Dedifferentiated amniotic fluid mesenchymal stem cell (primary cell): ENCODE measurements at regions not wholly inside any gene's neighbourhood (a gene's known extent, or its start where the extent isn't known, plus 50 kb on each side); places are given as distances from the start of the nearest gene placed in this dataset.

Experiments used
- DNase-seq: peaks from one replicate; pipeline ENCODE4 v3.0.0-alpha.2; 2016; ENCODE audit errors: extremely low spot score

DNA sequence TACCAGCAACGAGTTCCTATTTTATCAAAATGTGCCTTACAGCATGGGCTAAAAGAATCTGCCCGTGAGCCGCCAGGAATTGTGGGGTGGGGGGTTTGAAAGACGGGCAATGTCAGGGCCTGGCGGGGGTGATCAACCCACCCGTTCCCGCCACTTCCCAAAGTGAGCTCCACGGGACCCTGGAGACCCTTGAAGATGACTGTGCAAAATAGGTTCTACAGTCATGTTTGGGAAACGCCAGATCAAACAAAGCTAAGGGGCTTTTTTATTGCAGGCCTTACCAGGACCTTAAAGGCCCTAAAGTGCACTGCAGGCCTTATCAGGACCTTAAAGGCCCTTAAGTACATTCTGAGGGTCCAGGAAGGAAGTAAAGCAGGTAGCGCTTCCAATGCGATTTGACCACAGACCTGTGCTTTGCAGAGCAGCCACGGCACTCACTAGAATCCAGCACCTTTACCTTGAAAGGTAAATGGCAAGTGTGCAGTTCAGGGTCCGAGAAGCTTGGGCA, 404.1 kb downstream of the SHANK2 start:
- no peak for DNase-seq

DNA sequence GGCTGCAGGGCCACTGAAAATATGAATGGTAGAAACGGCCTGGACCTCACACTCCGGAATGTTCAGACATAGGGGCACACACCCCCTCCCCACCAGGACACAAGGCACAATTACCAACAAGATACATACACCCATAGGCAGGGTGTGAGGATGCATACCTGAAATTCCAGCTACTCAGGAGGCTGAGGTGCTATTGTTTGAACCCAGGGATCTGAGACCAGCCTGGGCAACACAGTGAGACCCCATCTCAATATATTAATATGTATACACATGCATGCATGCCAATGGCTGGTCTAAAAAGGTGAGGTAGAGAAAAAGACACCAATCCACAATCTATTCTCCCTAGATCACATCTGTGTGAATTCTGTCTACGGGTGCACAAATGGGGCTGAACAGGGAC, 403.3 kb downstream of the SHANK2 start:
- no peak for DNase-seq

- no peak for DNase-seq
These were observed 401.1 kb downstream of the SHANK2 start for GRCh38 chr11:70851308-70851707.

DNA sequence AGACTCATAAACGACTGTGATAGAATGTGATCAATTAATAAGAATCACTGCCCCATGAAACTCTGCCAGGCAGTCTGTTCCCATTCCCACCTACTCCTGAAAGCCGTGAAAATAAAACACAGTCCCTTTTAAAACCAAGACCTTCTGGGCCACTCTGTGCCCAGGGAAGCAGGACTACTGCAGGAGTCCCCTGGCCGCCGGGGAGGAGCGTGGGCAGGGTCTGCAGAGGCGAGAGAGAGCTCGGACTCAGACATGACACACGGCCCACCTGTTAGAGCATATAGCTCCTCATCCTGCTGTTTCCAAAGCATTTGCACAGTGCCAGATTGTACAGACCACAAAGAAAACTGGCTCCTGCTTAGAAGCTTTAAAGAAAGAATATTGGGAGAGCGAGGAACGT, 400.5 kb downstream of the SHANK2 start:
- no peak for DNase-seq

DNA sequence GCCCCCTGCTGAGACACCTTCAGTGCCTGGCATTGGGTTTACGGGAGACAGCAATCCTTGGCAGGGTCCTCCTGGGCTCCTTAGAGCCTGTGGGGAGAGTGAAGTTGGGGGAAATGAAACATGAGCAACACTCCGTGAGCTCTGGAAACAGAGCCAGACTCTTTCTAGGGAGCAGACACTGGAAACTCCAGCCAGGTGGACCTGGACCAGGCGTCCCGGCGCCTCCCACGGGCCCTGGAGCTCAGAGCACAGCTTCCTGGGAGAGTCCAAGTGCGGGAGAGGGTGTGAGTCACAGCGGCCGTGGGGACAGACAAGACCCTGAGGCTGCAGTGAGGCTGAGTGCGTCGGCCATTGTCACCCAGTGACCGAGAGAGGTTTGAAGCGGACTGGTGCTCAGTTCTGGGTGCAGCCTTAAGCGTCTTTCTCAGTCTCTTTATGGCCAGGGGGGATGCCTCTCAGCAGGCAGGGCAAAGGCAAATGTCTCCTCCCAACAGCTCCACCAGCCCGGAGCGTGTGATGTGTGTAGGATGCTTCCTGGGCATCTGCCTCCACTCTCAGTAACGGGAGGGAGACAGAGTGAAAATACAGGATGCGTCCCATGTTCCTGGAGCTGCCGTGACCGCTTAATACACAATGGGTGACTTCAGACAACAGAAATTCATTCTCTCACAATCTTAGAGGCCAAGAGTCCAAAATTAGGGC, 399.2 kb downstream of the SHANK2 start:
- no peak for DNase-seq

DNA sequence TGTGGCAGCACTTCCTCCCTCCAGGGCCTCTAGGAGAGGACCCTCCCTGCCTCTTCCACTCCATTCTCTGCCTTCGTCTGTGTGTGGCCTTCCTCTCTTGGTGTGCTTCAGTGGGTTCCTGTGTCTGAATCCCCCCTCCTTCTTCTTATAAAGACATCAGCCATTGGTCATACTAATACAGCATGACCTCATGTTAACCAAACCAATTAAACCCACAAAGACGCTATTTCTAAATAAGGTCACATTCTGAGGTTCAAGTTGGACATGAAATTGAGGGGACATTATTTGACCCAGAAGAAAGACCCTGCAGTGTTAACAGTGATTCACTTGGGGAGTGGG, 398.6 kb downstream of the SHANK2 start:
- DNase-seq: no peak

- no peak for DNase-seq
These were observed 398.2 kb downstream of the SHANK2 start for GRCh38 chr11:70854201-70854600.

- DNase-seq: no peak
These were observed 397.3 kb downstream of the SHANK2 start for GRCh38 chr11:70854901-70855556.

GRCh38 chr11:70857894-70858293, 394.5 kb downstream of the SHANK2 start:
- DNase-seq: no peak

DNA sequence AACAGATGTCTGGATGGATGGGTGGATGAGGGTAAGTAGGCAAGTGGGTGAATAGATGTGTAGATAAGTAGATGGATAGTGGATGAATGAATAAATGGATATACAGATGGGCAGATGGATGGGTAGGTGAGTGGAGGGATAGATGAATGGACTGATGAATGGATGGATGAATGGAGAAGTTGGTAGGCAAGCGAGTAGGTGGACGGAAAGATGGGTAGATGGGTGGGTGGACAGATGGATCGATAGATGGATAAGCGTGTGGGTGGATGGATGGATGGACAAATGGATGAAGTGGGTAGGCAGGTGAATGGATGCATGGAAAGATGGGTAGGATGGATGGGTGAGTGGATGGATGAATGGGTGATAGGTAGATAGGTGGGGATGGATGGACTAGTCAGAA, 393.2 kb downstream of the SHANK2 start:
- no peak for DNase-seq

DNA sequence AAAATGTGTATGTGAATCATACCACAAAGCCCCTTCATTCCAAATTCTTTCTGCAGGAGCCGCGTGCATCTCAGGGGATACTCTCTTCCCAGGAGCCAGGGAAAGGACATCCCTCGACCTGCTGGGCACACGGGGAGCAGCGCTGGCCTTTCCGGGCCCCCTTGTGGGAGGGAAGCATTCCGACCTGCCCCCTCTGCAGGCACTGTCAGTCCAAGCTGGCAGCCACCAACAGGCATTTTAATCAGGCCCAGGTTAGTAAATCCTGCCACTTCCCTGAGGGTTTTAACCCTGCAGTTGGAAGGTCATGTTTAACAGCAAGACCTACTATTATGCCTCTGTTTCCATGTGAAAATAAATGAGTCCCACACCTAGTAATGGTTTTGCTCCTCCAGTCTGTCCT, 391.5 kb downstream of the SHANK2 start:
- DNase-seq: no peak

DNA sequence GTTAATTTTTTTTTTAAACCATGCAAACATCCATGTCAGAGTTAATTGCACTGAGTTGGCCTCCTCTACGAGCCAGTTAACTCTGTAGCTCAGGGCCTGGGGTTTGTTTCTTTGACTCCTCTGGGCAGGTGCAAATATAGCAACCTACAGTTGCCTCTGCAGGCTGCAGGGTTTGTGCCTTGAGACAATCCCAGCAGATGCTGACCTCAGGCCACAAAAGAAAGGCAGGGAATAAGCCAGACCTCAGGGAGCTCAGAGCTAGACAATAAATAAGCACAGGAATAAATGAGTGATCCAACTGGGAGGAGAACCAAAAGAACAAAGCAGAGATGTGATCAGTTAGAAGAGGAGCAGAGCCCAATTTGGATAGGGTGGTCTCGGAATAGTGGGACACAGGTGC, 390.8 kb downstream of the SHANK2 start:
- no peak for DNase-seq

DNA sequence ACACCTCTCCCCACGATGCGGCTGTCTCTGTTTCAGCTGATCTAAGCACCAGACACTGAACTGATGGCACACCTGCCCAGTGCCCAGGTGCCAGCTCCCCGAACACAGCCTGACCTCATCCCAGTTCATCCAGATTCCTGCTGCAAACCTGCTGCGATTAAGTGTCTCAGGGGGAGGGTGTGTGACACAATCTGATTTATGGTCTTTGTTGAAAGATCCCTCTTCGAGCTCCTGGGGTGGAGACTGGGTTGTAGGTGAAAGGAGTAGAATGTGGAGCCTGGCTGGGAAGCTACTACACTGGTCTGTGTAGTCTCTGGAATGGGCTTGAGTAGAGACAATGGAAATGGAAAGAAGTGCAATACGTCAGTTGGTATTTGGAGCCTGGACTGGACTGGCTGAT, 390.3 kb downstream of the SHANK2 start:
- DNase-seq: no peak

DNA sequence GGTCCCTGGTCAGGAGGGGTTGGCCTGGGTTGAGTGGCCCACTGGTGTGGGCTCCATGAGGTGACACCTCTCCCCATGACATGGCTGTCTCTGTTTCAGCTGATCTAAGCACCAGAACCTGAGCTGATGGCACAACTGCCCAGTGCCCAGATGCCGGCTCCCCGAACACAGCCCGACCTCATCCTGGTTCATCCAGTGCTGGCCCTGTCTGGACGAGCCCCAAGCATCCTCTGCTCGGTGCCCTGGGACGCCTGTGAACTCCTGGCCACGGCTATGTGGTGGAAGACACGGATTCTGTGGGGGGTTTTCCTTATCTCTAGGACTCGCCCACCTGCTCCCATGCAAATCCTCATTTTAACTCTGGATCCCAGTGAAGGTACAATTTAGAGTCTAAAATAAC, 389.2 kb downstream of the SHANK2 start:
- DNase-seq: no peak

GRCh38 chr11:70863993-70864392, 388.4 kb downstream of the SHANK2 start:
- no peak for DNase-seq

GRCh38 chr11:70865356-70865755, 387.0 kb downstream of the SHANK2 start:
- DNase-seq: no peak

GRCh38 chr11:70866834-70867233, 385.5 kb downstream of the SHANK2 start:
- DNase-seq: no peak

- DNase-seq: no peak
These were observed 384.9 kb downstream of the SHANK2 start for GRCh38 chr11:70867281-70868047.

- no peak for DNase-seq
These were observed 384.0 kb downstream of the SHANK2 start for GRCh38 chr11:70868341-70868885.

- no peak for DNase-seq
These were observed 383.3 kb downstream of the SHANK2 start for GRCh38 chr11:70869054-70869453.

- DNase-seq: no peak
These were observed 380.5 kb downstream of the SHANK2 start for GRCh38 chr11:70871881-70872280.

DNA sequence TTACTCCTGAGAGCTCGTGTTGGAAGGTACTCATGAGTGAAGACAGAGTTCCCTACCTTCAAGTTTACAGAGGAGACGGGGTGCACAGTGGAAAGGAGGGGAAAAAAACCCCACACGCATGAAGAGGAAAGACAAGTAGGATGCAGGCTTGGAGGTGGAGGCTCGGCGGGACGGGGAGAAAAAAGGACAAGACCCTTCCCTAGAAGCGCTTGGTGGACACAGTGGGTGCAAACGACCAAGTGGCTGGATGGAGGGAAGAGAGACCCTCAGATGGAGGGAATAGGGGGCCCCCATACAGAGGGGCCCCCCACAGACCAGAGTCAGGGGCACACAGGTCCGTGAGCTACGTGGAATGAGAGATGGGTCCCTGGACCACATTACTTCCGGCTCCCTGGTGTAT, 380.1 kb downstream of the SHANK2 start:
- DNase-seq: no peak
